ENCODE measurements at regions not wholly inside any gene's neighbourhood (a gene's known extent, or its start where the extent isn't known, plus 50 kb on each side); places are given as distances from the start of the nearest gene placed in this dataset.

DNA sequence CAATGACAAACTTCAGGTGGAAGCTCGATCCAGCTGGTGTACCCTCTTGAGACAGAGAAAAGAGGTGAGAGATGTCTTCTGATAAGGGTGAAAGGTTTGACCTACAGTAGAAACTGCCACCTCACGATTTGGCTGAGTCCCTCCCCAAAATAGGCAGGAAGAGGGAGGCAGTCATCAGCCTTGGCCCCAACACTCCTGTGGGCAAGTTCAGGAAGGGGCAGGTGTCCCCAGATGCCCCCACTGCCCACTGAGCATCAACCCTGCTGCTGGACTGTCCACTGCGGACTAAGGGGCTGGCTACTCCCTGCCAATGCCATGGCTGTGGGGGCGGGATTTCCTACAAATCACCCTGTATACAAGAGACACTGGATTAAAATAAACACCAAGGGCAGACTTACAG, 441.4 kb downstream of the BUD13 start:
- TF ChIP-seq, protein P1, sequence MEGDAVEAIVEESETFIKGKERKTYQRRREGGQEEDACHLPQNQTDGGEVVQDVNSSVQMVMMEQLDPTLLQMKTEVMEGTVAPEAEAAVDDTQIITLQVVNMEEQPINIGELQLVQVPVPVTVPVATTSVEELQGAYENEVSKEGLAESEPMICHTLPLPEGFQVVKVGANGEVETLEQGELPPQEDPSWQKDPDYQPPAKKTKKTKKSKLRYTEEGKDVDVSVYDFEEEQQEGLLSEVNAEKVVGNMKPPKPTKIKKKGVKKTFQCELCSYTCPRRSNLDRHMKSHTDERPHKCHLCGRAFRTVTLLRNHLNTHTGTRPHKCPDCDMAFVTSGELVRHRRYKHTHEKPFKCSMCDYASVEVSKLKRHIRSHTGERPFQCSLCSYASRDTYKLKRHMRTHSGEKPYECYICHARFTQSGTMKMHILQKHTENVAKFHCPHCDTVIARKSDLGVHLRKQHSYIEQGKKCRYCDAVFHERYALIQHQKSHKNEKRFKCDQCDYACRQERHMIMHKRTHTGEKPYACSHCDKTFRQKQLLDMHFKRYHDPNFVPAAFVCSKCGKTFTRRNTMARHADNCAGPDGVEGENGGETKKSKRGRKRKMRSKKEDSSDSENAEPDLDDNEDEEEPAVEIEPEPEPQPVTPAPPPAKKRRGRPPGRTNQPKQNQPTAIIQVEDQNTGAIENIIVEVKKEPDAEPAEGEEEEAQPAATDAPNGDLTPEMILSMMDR (IDR thresholded peaks at IDR 0.05 in 4 of 5, conservative IDR thresholded peaks at IDR 0.05 in 1 of 5), result no peak
- no peak for TF ChIP-seq POLR2A (IDR thresholded peaks at IDR 0.05)

Measured in gastrocnemius medialis (tissue), 4 donors.